ENCODE measurements at regions not wholly inside any gene's neighbourhood (a gene's known extent, or its start where the extent isn't known, plus 50 kb on each side); places are given as distances from the start of the nearest gene placed in this dataset.

- Histone ChIP-seq H3K9me2 (replicated peaks; ENCODE audit: control insufficient read depth, low read length) (no peaks in the 10 kb centered on the region), H3K4me2 (ENCODE audit: low read length) (no peak overlapping the region), H4K20me1 (ENCODE audit: control insufficient read depth, insufficient read depth, low read depth, low read length) (no peaks in the 10 kb centered on the region), H3K4me1 (ENCODE audit: control insufficient read depth, low read length) (no peaks in the 10 kb centered on the region), H3K36me3 (ENCODE audit: control insufficient read depth, low read length) (no peaks in the 10 kb centered on the region), H3K79me2 (ENCODE audit: control insufficient read depth, low read length) (no peaks in the 10 kb centered on the region), H3F3A (ENCODE audit: control insufficient read depth, insufficient read depth) (no peaks in the 10 kb centered on the region), H3K9me3 (ENCODE audit: control insufficient read depth, insufficient read depth, low read length) (peaks cover under 1% of the 10 kb centered on the region; the same call in 1 of the 2 replicates), H3K4me3 (ENCODE audit: low read length) (no peak overlapping the region), H3K27me3 (ENCODE audit: control insufficient read depth, low read length) (no peaks in the 10 kb centered on the region), H3K27ac (ENCODE audit: low read depth, low read length) (no peak overlapping the region)
- TF ChIP-seq EZH2phosphoT487 (IDR thresholded peaks at IDR 0.05; ENCODE audit: borderline replicate concordance, low read length): no peak
- TF ChIP-seq CTCF (IDR thresholded peaks at IDR 0.05; ENCODE audit: low read depth, low read length, poor library complexity, severe bottlenecking): no peak
These were observed 809.7 kb downstream of the NR2F2 start for GRCh38 chr15:97140216-97140615.

- Histone ChIP-seq H3F3A (ENCODE audit: control insufficient read depth, insufficient read depth) (no peaks in the 10 kb centered on the region), H3K9me3 (ENCODE audit: control insufficient read depth, insufficient read depth, low read length) (no peaks in the 10 kb centered on the region), H4K20me1 (ENCODE audit: control insufficient read depth, insufficient read depth, low read depth, low read length) (no peaks in the 10 kb centered on the region), H3K79me2 (ENCODE audit: control insufficient read depth, low read length) (no peaks in the 10 kb centered on the region), H3K9me2 (replicated peaks; ENCODE audit: control insufficient read depth, low read length) (no peaks in the 10 kb centered on the region), H3K4me3 (ENCODE audit: low read length) (no peak overlapping the region), H3K4me2 (ENCODE audit: low read length) (no peak overlapping the region), H3K36me3 (ENCODE audit: control insufficient read depth, low read length) (no peaks in the 10 kb centered on the region), H3K4me1 (ENCODE audit: control insufficient read depth, low read length) (no peaks in the 10 kb centered on the region), H3K27ac (ENCODE audit: low read depth, low read length) (no peak overlapping the region), H3K27me3 (ENCODE audit: control insufficient read depth, low read length) (no peaks in the 10 kb centered on the region)
- TF ChIP-seq CTCF (IDR thresholded peaks at IDR 0.05; ENCODE audit: low read depth, low read length, poor library complexity, severe bottlenecking) (no peak), EZH2phosphoT487 (IDR thresholded peaks at IDR 0.05; ENCODE audit: borderline replicate concordance, low read length) (no peak)
These were observed 810.9 kb downstream of the NR2F2 start for GRCh38 chr15:97141360-97141759.

- Histone ChIP-seq H3K36me3 (ENCODE audit: control insufficient read depth, low read length) (no peaks in the 10 kb centered on the region), H3K4me3 (ENCODE audit: low read length) (no peak overlapping the region), H3K4me2 (ENCODE audit: low read length) (no peak overlapping the region), H3K79me2 (ENCODE audit: control insufficient read depth, low read length) (no peaks in the 10 kb centered on the region), H3K27ac (ENCODE audit: low read depth, low read length) (no peak overlapping the region), H3F3A (ENCODE audit: control insufficient read depth, insufficient read depth) (no peaks in the 10 kb centered on the region), H3K4me1 (ENCODE audit: control insufficient read depth, low read length) (no peaks in the 10 kb centered on the region), H4K20me1 (ENCODE audit: control insufficient read depth, insufficient read depth, low read depth, low read length) (no peaks in the 10 kb centered on the region), H3K9me2 (replicated peaks; ENCODE audit: control insufficient read depth, low read length) (no peaks in the 10 kb centered on the region), H3K27me3 (ENCODE audit: control insufficient read depth, low read length) (no peaks in the 10 kb centered on the region), H3K9me3 (ENCODE audit: control insufficient read depth, insufficient read depth, low read length) (peaks cover 2% of the 10 kb centered on the region; the same call in 1 of the 2 replicates)
- TF ChIP-seq CTCF (IDR thresholded peaks at IDR 0.05; ENCODE audit: low read depth, low read length, poor library complexity, severe bottlenecking) (no peak), EZH2phosphoT487 (IDR thresholded peaks at IDR 0.05; ENCODE audit: borderline replicate concordance, low read length) (no peak)
These were observed 811.4 kb downstream of the NR2F2 start for GRCh38 chr15:97141871-97142270.
